GM23338 (cell line): ENCODE measurements at regions not wholly inside any gene's neighbourhood (a gene's known extent, or its start where the extent isn't known, plus 50 kb on each side); places are given as distances from the start of the nearest gene placed in this dataset.

Experiments
- EZH2 ChIP-seq: fragments of 200-600 bp; sonication (generic); IDR thresholded peaks from one replicate; pipeline ENCODE4 v1.8.0; 2017; ENCODE audit warnings: antibody characterized with exemption, mild to moderate bottlenecking, low read depth; ENCODE audit not compliant: unreplicated experiment
- EZH2phosphoT487 ChIP-seq: fragments of 200-600 bp; sonication (generic); IDR thresholded peaks from one replicate; pipeline ENCODE4 v1.8.1; 2018; ENCODE audit warnings: antibody characterized with exemption; ENCODE audit not compliant: unreplicated experiment
- POLR2AphosphoS5 ChIP-seq: IDR thresholded peaks from 2 replicates; pipeline ENCODE4 v1.6.1; 2016; ENCODE audit warnings: antibody characterized with exemption, low read depth
- STAT1 ChIP-seq: IDR thresholded peaks from one replicate; pipeline ENCODE4 v1.6.1; 2016; ENCODE audit warnings: antibody characterized with exemption; ENCODE audit not compliant: unreplicated experiment
- ZNF331 ChIP-seq: fragments of 250-450 bp; sonication (Bioruptor Pico); IDR thresholded peaks from 2 replicates; pipeline ENCODE4 v1.5.0; 2020; ENCODE audit warnings: low read depth, mild to moderate bottlenecking, moderate library complexity
- TF ChIP-seq, protein P1 (sequence below), 2 experiments: fragments of 200-600 bp in 1 of 2; sonication (generic) in 1 of 2; conservative IDR thresholded peaks; 2 replicates each; pipeline versions ENCODE4 v1.5.1 to v1.6.1; 2016 to 2017; ENCODE audit warnings: antibody characterized with exemption in 2 of 2, low read depth in 2 of 2, mild to moderate bottlenecking in 2 of 2, moderate library complexity in 1 of 2
- TF ChIP-seq, protein P2 (sequence below): IDR thresholded peaks from 2 replicates; pipeline ENCODE4 v1.6.1; 2016; ENCODE audit warnings: antibody characterized with exemption
- TF ChIP-seq, protein P3 (sequence below): IDR thresholded peaks from one replicate; pipeline ENCODE4 v1.6.1; 2018; ENCODE audit warnings: antibody characterized with exemption; ENCODE audit not compliant: unreplicated experiment

DNA sequence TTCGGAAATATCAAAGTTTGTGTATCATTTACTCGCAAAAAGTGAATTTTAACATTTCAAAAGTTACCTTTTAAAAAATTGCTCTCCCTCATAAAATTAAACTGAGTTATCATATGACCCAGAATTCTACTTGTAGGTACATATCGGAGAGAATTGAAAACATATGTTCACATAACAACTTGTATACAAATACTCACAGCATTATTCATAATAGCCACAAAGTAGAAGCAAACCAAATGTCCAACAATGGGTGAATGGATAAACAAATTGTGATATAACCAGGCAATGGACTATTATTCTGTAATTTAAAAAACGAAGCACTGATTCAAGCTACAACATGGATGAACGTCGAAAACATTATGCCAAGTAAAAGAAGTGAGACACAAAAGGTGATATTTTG is 412.0 kb upstream of the TCF4 start:
- TF ChIP-seq, protein P1, sequence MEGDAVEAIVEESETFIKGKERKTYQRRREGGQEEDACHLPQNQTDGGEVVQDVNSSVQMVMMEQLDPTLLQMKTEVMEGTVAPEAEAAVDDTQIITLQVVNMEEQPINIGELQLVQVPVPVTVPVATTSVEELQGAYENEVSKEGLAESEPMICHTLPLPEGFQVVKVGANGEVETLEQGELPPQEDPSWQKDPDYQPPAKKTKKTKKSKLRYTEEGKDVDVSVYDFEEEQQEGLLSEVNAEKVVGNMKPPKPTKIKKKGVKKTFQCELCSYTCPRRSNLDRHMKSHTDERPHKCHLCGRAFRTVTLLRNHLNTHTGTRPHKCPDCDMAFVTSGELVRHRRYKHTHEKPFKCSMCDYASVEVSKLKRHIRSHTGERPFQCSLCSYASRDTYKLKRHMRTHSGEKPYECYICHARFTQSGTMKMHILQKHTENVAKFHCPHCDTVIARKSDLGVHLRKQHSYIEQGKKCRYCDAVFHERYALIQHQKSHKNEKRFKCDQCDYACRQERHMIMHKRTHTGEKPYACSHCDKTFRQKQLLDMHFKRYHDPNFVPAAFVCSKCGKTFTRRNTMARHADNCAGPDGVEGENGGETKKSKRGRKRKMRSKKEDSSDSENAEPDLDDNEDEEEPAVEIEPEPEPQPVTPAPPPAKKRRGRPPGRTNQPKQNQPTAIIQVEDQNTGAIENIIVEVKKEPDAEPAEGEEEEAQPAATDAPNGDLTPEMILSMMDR (conservative IDR thresholded peaks at IDR 0.05; ENCODE audit: low read depth in 2 of 2), result no peak
- TF ChIP-seq EZH2 (no peak), POLR2AphosphoS5 (no peak), EZH2phosphoT487 (no peak), ZNF331 (no peak), STAT1 (no peak)
- TF ChIP-seq, protein P2, sequence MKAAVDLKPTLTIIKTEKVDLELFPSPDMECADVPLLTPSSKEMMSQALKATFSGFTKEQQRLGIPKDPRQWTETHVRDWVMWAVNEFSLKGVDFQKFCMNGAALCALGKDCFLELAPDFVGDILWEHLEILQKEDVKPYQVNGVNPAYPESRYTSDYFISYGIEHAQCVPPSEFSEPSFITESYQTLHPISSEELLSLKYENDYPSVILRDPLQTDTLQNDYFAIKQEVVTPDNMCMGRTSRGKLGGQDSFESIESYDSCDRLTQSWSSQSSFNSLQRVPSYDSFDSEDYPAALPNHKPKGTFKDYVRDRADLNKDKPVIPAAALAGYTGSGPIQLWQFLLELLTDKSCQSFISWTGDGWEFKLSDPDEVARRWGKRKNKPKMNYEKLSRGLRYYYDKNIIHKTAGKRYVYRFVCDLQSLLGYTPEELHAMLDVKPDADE, result no peak
- TF ChIP-seq, protein P3, sequence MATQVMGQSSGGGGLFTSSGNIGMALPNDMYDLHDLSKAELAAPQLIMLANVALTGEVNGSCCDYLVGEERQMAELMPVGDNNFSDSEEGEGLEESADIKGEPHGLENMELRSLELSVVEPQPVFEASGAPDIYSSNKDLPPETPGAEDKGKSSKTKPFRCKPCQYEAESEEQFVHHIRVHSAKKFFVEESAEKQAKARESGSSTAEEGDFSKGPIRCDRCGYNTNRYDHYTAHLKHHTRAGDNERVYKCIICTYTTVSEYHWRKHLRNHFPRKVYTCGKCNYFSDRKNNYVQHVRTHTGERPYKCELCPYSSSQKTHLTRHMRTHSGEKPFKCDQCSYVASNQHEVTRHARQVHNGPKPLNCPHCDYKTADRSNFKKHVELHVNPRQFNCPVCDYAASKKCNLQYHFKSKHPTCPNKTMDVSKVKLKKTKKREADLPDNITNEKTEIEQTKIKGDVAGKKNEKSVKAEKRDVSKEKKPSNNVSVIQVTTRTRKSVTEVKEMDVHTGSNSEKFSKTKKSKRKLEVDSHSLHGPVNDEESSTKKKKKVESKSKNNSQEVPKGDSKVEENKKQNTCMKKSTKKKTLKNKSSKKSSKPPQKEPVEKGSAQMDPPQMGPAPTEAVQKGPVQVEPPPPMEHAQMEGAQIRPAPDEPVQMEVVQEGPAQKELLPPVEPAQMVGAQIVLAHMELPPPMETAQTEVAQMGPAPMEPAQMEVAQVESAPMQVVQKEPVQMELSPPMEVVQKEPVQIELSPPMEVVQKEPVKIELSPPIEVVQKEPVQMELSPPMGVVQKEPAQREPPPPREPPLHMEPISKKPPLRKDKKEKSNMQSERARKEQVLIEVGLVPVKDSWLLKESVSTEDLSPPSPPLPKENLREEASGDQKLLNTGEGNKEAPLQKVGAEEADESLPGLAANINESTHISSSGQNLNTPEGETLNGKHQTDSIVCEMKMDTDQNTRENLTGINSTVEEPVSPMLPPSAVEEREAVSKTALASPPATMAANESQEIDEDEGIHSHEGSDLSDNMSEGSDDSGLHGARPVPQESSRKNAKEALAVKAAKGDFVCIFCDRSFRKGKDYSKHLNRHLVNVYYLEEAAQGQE, result no peak
